ENCODE measurements at regions not wholly inside any gene's neighbourhood (a gene's known extent, or its start where the extent isn't known, plus 50 kb on each side); places are given as distances from the start of the nearest gene placed in this dataset.

GRCh38 chr7:42473099-42473498 is 236.1 kb upstream of the GLI3 start:
- H3K4me3 ChIP-seq (ENCODE audit: low read depth, low read length): no peak overlapping the region
- TF ChIP-seq, protein P1, sequence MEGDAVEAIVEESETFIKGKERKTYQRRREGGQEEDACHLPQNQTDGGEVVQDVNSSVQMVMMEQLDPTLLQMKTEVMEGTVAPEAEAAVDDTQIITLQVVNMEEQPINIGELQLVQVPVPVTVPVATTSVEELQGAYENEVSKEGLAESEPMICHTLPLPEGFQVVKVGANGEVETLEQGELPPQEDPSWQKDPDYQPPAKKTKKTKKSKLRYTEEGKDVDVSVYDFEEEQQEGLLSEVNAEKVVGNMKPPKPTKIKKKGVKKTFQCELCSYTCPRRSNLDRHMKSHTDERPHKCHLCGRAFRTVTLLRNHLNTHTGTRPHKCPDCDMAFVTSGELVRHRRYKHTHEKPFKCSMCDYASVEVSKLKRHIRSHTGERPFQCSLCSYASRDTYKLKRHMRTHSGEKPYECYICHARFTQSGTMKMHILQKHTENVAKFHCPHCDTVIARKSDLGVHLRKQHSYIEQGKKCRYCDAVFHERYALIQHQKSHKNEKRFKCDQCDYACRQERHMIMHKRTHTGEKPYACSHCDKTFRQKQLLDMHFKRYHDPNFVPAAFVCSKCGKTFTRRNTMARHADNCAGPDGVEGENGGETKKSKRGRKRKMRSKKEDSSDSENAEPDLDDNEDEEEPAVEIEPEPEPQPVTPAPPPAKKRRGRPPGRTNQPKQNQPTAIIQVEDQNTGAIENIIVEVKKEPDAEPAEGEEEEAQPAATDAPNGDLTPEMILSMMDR (IDR thresholded peaks at IDR 0.05; ENCODE audit: low read depth, low read length): no peak

GRCh38 chr7:42471573-42472174 is 234.7 kb upstream of the GLI3 start:
- TF ChIP-seq, protein P1 (IDR thresholded peaks at IDR 0.05; ENCODE audit: low read depth, low read length): no peak
- H3K4me3 ChIP-seq (ENCODE audit: low read depth, low read length): no peak overlapping the region

GRCh38 chr7:42469341-42469740 is 232.3 kb upstream of the GLI3 start:
- TF ChIP-seq, protein P1 (IDR thresholded peaks at IDR 0.05; ENCODE audit: low read depth, low read length): no peak
- no peak overlapping the region for H3K4me3 ChIP-seq (ENCODE audit: low read depth, low read length)

- TF ChIP-seq, protein P1 (IDR thresholded peaks at IDR 0.05; ENCODE audit: low read depth, low read length): no peak
Observed at GRCh38 chr7:42468471-42468870, 231.5 kb upstream of the GLI3 start.

GRCh38 chr7:42461537-42461936 is 224.5 kb upstream of the GLI3 start:
- TF ChIP-seq, protein P1 (IDR thresholded peaks at IDR 0.05; ENCODE audit: low read depth, low read length): no peak
- H3K4me3 ChIP-seq (ENCODE audit: low read depth, low read length): no peak overlapping the region

More at GRCh38 chr7:42468471-42468870, 231.5 kb upstream of the GLI3 start:
- H3K4me3 ChIP-seq (ENCODE audit: low read depth, low read length): no peak overlapping the region

- TF ChIP-seq, protein P1 (IDR thresholded peaks at IDR 0.05; ENCODE audit: low read depth, low read length): no peak
- no peak overlapping the region for H3K4me3 ChIP-seq (ENCODE audit: low read depth, low read length)
Observed at GRCh38 chr7:42460933-42461332, 223.9 kb upstream of the GLI3 start.

DNA sequence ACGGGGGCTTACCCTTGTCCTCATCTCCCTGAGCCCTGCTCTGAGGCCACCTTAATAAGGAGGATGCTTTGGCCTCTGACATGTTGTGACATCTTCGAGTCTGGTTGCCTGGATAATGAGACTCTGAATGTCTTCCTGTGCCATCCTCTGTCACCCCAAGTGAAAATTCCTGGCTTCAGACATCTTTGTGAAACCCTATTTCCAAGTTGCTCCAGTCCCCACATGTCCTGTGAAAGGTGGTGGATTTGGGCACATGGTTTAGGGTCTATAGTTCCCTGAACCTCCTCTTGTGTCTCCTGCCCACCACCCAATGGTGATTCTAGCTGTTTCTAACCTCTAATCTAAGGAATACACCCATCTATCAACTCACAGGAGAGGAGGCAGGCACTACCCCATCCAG is 223.1 kb upstream of the GLI3 start:
- TF ChIP-seq, protein P1 (IDR thresholded peaks at IDR 0.05; ENCODE audit: low read depth, low read length): no peak
- H3K4me3 ChIP-seq (ENCODE audit: low read depth, low read length): no peak overlapping the region

All from WI38 (cell line).